GM18909 (cell line): ENCODE measurements at regions not wholly inside any gene's neighbourhood (a gene's known extent, or its start where the extent isn't known, plus 50 kb on each side); places are given as distances from the start of the nearest gene placed in this dataset.
A peak's percentile ranks its signal among the peaks of the same experiment; 100 is the strongest.
"Not testable (repeated sequence)": the region's sequence is repeated elsewhere in the genome, so short reads cannot be mapped to it uniquely, and the experiment has no call there.

ENCODE experiments used
- ATAC-seq: cut with Tn5 transposase; IDR thresholded peaks from one replicate; pipeline ENCODE4 v1.9.1; 2021; ENCODE audit warnings: mild to moderate bottlenecking; ENCODE audit not compliant: unreplicated experiment, poor library complexity

DNA sequence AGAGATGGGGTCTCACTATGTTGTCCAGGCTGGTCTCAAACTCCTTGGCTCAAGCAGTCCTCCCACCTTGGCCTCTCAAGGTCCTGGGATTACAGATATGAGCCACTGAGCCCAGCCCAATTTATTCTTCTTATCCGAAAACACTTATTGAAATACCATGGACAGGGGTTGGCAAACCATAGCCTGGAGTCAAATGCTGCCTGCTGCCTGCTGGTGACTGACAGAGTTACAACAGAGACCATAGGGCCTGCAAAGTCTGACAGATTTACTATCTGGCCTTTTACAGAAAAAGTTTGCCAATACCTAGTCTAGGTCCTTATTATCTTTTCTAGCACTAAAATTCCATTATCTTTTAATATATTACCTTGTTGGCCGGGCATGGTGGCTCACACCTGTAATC is 87.1 kb upstream of the ZNF281 start:
- ATAC-seq, result no peak

- ATAC-seq, result no peak
Observed at GRCh38 chr1:200495901-200496300, 86.1 kb upstream of the ZNF281 start.

- no peak for ATAC-seq
Observed at GRCh38 chr1:200493344-200493743, 83.5 kb upstream of the ZNF281 start.

- ATAC-seq, result no peak
Observed at GRCh38 chr1:200491103-200491502, 81.3 kb upstream of the ZNF281 start.

DNA sequence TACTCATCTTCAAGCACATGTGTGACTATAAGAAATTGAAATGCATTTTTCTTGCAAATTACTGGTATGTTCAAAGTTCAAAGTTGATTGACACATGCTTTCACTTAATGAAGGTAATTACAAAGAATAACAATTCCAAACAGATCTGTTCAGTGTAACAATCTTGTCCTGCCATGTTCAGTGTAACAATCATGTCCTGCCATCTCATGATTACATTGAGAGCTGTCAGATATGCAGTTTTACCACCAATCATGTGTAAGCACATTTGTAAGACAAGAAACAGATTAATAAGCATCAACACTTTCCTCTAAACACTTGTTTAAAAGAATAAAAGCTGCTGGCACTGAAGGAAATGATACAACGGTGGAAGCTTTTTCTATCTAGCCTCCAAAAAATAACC is 80.3 kb upstream of the ZNF281 start:
- ATAC-seq, result no peak

- peak; percentile 71 for ATAC-seq
Observed at GRCh38 chr1:200488375-200489165, 78.7 kb upstream of the ZNF281 start.

- no peak for ATAC-seq
Observed at GRCh38 chr1:200487650-200488049, 77.8 kb upstream of the ZNF281 start.

GRCh38 chr1:200486634-200487033 is 76.8 kb upstream of the ZNF281 start:
- no peak for ATAC-seq

- not testable (repeated sequence) for ATAC-seq
Observed at GRCh38 chr1:200484438-200484946, 74.7 kb upstream of the ZNF281 start.

- peak; percentile 99 for ATAC-seq
Observed at GRCh38 chr1:200483491-200484143, 73.8 kb upstream of the ZNF281 start.

GRCh38 chr1:200480964-200481363 is 71.1 kb upstream of the ZNF281 start:
- ATAC-seq, result no peak

DNA sequence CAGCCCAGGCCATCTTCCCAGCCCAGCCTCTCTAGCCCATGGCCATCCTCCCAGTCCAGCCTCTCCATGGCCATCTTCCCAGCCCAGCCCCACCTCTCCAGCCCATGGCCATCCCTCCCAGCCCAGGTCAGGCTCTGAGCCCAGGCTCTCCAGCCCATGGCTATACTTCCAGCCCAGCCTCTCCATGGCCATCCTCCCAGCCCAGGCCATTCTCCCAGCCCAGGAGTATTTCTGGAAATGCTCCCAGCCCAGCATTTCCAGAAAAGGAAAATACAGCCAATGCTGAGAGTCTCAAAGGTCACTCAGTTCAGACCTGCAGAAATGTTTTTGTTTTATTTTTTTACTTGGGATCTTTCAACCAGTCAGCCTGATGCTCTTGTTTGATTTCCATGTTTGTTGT is 70.0 kb upstream of the ZNF281 start:
- no peak for ATAC-seq

GRCh38 chr1:200478945-200479558 is 69.2 kb upstream of the ZNF281 start:
- ATAC-seq, result no peak

DNA sequence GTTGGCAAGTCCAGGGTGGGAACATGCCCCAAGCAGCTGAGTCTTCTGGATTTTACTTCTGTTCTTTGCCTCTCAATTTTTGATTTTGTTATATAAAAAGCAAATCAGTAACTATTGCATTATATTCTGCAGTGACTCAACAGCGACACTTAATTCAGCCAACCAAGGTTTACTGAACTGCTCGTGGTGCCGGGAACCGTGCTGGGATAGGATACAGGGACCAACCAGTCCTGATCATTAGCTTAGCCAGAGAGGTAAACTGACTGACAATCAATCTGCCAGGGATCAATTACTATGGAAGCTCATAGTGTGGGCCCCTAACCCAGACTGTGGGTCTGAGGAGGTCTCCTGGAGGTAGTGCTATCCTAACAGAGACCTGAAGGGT is 68.4 kb upstream of the ZNF281 start:
- ATAC-seq, result no peak

DNA sequence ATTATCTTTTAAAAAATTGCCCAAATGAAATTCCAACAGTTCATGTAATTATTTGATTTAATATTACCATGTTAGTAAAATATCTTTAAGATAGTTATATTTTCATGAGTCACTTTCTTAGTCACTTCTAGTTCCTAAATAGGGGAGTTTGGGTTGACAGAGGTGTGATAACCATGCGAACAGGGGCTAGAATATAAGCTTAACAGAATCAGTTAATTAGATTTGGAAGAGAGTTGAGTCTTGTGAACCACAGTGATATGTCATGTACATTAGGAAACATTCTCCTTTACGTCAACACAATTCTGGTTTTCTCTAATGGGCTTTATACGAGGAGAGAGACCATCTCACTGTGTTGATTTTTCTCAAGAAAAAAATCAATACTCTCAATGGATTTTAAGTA is 64.8 kb upstream of the ZNF281 start:
- ATAC-seq, result no peak

DNA sequence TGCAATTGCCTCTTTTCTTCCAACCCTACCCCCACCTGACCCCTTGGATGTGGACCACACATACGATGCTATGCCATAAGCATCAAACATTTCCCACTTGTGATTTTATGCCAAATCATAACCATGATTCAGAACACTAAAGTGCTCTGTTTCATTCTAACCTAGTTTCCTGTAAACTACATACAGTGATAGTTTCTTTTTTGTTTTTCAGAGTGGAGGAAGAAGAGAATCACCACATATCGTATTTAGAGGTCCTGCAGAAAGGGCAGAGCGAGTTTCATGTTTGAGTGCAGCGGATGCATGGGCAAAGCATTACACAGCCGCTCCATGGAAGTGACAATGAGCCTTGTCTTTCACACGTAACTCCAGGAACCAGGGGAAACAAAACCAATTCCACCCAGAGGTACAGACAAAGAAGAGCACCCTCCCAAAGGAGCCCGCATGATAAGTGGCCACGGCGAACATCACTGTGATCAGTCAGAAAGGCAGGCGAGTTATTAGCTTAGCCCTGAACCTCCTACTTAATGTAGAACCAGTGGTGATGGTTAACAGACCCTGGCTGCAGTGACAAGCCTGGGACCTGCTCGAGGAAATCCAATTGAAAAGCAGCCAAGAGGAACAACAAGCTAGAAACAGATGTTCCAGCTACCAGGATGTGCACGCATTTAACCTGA is 64.0 kb upstream of the ZNF281 start:
- peak; percentile 77 for ATAC-seq

GRCh38 chr1:200471739-200472138 is 61.9 kb upstream of the ZNF281 start:
- ATAC-seq, result no peak

DNA sequence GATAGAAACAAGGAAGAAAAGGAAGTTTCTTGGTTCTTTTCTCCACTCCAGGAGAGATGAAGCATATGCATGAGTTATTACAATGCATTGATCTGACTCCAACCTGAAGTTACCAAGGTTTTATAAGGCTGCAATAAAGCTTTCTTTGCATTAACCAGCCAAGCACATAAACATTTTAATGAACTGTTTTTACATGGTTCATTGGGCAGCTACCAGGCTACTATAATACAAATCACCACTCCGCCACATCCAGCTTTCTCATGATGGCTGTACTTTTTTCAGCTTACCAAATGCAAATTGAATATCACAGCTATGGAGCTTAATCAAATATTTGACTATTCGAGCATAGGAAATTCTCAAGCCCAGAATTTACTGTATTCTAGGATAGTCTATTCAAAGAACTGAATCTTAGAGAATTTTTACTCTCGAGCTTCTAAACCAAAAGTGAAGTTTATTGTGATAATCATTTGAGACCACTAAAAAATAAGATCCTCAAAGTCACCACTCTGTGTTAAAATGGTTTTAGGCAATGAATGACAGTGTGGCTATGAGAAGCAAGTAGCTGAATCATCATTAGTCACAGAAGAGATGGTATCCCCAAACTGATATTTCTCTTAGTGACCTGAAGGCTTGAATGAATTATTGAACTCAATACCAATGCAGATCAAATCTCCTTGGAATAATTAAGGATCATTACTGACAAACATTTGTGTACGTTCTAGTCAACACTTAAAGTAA is 58.6 kb upstream of the ZNF281 start:
- no peak for ATAC-seq

DNA sequence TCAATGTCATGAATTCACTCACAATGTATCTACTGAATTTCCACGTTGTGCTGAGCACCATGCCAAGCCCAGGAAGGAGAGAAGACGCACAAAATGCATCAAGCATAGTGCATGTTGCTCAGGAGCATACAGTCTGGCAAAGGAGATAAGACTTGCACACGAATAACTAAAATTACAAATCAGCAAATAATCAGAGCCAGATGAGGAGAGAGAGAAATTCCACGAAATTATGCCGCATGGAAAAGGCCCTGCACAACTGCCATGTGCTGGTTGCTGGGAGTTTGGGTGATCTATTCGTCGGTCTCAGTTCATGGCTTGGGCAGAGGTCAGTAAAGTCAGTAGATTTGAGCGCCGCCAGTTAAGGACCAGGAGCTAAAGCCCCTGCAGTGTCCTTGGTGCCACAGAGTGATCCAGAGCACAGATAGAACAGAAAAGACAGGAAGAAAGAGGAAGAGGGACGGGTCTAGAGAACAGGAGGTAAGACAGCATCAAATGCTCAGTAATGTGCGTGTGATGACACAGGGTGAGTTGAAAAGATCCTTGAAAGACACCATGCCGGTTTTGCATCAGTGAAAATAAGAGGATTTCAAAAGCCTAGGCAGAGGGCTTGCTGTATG is 55.1 kb upstream of the ZNF281 start:
- ATAC-seq, result no peak
